AG04450 (cell line): ENCODE measurements at regions not wholly inside any gene's neighbourhood (a gene's known extent, or its start where the extent isn't known, plus 50 kb on each side); places are given as distances from the start of the nearest gene placed in this dataset.
"Not testable (repeated sequence)": the region's sequence is repeated elsewhere in the genome, so short reads cannot be mapped to it uniquely, and the experiment has no call there.

Experiments used
- CTCF ChIA-PET: fragments of 300-600, 350-600 bp; formaldehyde crosslinking; extraction: SDS; loops from one replicate; lab custom pipeline; 2022; ENCODE audit warnings: antibody characterized with exemption, inconsistent platforms; lab: Charles Lee
- POLR2A ChIA-PET: fragments of 350-600 bp; formaldehyde crosslinking; extraction: SDS; loops from one replicate; lab custom pipeline; 2021; ENCODE audit warnings: antibody characterized with exemption, inconsistent platforms; lab: Yijun Ruan, JAX
- DNase-seq: peaks from one replicate; pipeline ENCODE4 v3.0.0-alpha.2; 2011; ENCODE audit warnings: low read depth, low spot score
- H3K27ac ChIP-seq: one replicate; pipeline ENCODE4 v1.5.1; 2012; ENCODE audit warnings: low read depth, low read length, control low read depth
- H3K27me3 ChIP-seq: one replicate; pipeline ENCODE4 v1.6.0; 2012; ENCODE audit warnings: low read length; ENCODE audit not compliant: control insufficient read depth, insufficient read depth
- H3K4me3 ChIP-seq: 2 replicates; pipeline ENCODE4 v1.5.1; 2011; ENCODE audit warnings: mild to moderate bottlenecking, low read depth, low read length, control low read depth
- H3K9me3 ChIP-seq: 2 replicates; pipeline ENCODE4 v1.5.1; 2012; ENCODE audit warnings: low read length; ENCODE audit not compliant: control insufficient read depth, insufficient read depth
- CTCF ChIP-seq: IDR thresholded peaks from 2 replicates; pipeline ENCODE4 v1.5.1; 2011; ENCODE audit warnings: low read depth, low read length, control low read depth, inconsistent platforms

GRCh38 chr5:125073090-125073489 is 326.7 kb upstream of the ZNF608 start:
- POLR2A ChIA-PET, result interaction anchor here (0.7 kb wide), 1 partner anchor 15 kb away, joined by 4 read pairs; no protein-coding TSS in a partner anchor
- H3K27ac ChIP-seq, result no peak overlapping the region
- TF ChIP-seq CTCF, result no peak
- no peaks in the 10 kb centered on the region for H3K27me3 ChIP-seq
- CTCF ChIA-PET, result no interaction called here
- no peak overlapping the region for H3K4me3 ChIP-seq
- H3K9me3 ChIP-seq, result peaks cover 4% of the 10 kb centered on the region; the same call in 1 of the 2 replicates
- DNase-seq, result no peak

GRCh38 chr5:125075567-125075966 is 329.1 kb upstream of the ZNF608 start:
- POLR2A ChIA-PET, result no interaction called here
- DNase-seq, result no peak
- TF ChIP-seq CTCF, result no peak

GRCh38 chr5:125079028-125079427 is 332.6 kb upstream of the ZNF608 start:
- H3K9me3 ChIP-seq, CTCF ChIA-PET, H3K4me3 ChIP-seq, DNase-seq, POLR2A ChIA-PET, H3K27me3 ChIP-seq, H3K27ac ChIP-seq: not testable (repeated sequence)

More at GRCh38 chr5:125075567-125075966, 329.1 kb upstream of the ZNF608 start:
- CTCF ChIA-PET, result no interaction called here
- no peak overlapping the region for H3K4me3 ChIP-seq
- peaks cover 4% of the 10 kb centered on the region; the same call in 1 of the 2 replicates for H3K9me3 ChIP-seq
- H3K27ac ChIP-seq, result no peak overlapping the region
- H3K27me3 ChIP-seq, result no peaks in the 10 kb centered on the region

GRCh38 chr5:125081101-125081500 is 334.7 kb upstream of the ZNF608 start:
- no peaks in the 10 kb centered on the region for H3K27me3 ChIP-seq
- ChIA-PET CTCF (no interaction called here), POLR2A (no interaction called here)
- no peak overlapping the region for H3K4me3 ChIP-seq
- no peak for TF ChIP-seq CTCF
- no peaks in the 10 kb centered on the region for H3K9me3 ChIP-seq
- no peak for DNase-seq
- no peak overlapping the region for H3K27ac ChIP-seq

GRCh38 chr5:125083981-125084380 is 337.5 kb upstream of the ZNF608 start:
- no peak for TF ChIP-seq CTCF
- peak; percentile 55 for DNase-seq
- CTCF ChIA-PET, result interaction anchor here (0.5 kb wide), 1 partner anchor 15 kb away, joined by 4 read pairs; no protein-coding TSS in a partner anchor
- Histone ChIP-seq H3K27me3 (no peaks in the 10 kb centered on the region), H3K4me3 (no peak overlapping the region), H3K9me3 (peaks cover 7% of the 10 kb centered on the region; the same call in 1 of the 2 replicates), H3K27ac (no peak overlapping the region)
- POLR2A ChIA-PET, result no interaction called here
